HG03097 (cell line): ENCODE measurements at regions not wholly inside any gene's neighbourhood (a gene's known extent, or its start where the extent isn't known, plus 50 kb on each side); places are given as distances from the start of the nearest gene placed in this dataset.
"Not testable (repeated sequence)": the region's sequence is repeated elsewhere in the genome, so short reads cannot be mapped to it uniquely, and the experiment has no call there.

ENCODE experiments used
- ATAC-seq: cut with Tn5 transposase; IDR thresholded peaks from one replicate; pipeline ENCODE4 v1.9.1; 2021; ENCODE audit not compliant: unreplicated experiment, low FRiP score

DNA sequence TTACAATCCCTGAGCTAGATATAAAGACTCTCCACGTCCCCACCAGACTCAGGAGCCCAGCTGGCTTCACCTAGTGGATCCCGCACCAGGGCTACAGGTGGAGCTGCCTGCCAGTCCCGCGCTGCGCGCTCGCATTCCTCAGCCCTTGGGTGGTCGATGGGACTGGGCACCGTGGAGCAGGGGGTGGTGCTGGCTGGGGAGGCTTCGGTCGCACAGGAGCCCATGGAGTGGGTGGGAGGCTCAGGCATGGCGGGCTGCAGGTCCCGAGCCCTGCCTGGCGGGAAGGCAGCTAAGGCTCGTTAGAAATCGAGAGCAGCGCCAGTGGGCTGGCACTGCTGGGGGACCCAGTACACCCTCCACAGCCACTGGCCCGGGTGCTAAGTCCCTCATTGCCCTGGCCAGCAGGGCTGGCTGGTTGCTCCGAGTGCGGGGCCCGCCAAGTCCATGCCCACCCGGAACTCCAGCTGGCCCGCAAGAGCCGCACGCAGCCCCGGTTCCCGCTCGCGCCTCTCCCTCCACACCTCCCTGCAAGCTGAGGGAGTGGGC, 423.7 kb downstream of the OLFM4 start:
- not testable (repeated sequence) for ATAC-seq

- ATAC-seq: no peak
Observed at GRCh38 chr13:53460796-53461195, 432.2 kb downstream of the OLFM4 start.

- ATAC-seq: no peak
Observed at GRCh38 chr13:53463106-53463505, 434.5 kb downstream of the OLFM4 start.

- no peak for ATAC-seq
Observed at GRCh38 chr13:53466576-53466975, 438.0 kb downstream of the OLFM4 start.

GRCh38 chr13:53473397-53473796, 444.8 kb downstream of the OLFM4 start:
- no peak for ATAC-seq

DNA sequence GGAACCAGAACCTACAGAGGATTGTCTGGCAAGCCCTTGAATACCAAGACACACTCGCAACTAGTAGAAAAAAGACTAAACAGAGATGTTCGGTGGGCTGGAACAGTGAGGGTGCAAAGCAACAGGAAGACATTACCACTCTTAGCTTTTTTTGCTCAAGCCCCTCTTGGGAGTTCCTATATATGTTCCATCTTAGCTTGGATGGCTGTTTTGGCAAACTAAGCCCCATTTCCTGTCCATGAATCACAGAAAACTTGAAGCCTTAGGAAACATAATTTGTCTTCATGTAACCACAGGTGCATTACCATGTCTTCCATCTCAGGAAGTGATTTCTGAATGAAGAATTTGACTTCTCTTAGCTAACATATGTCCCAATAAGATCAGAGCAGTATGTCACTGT, 446.3 kb downstream of the OLFM4 start:
- no peak for ATAC-seq

- no peak for ATAC-seq
Observed at GRCh38 chr13:53490752-53491151, 462.1 kb downstream of the OLFM4 start.

DNA sequence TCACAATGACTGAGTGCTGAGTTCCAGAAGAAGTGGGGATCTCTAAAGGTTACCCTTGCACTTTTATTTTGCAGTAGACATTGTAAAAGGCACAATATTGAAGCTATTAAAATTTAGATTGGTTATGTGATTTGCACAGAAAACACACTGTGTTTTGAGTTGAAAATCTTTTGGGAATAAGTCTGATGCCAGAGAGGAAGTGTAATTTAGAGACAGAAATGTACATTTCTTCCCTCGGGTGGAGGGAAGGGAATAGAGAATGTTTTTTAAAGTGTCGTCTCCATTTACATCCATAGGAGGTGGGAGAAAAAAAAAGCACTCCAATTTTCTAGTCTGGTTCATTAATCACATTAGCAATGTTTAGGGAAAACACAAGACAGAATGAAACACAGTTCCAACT, 465.8 kb downstream of the OLFM4 start:
- no peak for ATAC-seq

DNA sequence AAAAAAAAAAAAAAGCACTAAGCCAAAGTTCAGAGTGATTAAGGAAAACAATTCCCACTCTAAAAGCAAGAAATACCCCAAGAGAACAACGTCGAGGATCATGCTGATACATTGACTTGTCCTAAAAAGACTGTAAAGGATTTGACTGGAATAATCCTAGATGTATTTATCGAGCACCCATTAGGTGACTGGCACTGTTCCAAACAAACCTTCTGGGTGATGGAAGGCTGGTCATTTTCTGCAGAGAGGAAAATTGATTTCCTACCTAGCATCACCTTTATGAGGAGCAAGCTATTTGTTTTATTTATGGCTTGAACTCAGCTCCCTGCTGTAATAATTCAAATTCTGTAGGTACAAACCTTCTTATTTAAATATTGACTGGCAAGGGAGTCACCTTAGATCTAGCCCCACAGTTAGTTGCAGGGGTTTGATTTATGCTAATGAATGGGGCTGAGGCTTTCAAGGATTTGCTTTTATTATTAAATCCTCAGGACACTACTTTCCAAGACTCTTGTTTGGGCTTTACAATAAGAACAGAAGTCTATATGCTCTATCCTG, 471.0 kb downstream of the OLFM4 start:
- no peak for ATAC-seq

- no peak for ATAC-seq
Observed at GRCh38 chr13:53501387-53501786, 472.8 kb downstream of the OLFM4 start.

DNA sequence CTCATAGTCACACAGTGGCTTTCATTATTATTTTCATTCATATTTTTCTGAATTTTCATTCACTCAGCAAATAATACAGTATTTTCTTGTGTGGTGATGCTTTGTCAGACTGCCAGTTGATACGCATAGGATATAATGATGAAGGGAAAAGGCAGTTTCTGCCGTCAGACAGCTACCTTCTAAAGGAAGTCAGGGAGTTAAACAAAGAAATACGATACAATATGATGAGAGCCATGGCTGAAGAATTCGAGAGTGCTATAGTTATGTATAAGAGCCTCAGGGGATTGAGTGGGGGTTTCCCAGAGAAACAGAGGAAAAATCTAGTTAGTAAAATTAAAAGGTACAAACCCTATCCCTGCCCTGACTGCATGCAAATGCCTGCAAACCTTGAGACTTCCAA, 479.1 kb downstream of the OLFM4 start:
- ATAC-seq: no peak

DNA sequence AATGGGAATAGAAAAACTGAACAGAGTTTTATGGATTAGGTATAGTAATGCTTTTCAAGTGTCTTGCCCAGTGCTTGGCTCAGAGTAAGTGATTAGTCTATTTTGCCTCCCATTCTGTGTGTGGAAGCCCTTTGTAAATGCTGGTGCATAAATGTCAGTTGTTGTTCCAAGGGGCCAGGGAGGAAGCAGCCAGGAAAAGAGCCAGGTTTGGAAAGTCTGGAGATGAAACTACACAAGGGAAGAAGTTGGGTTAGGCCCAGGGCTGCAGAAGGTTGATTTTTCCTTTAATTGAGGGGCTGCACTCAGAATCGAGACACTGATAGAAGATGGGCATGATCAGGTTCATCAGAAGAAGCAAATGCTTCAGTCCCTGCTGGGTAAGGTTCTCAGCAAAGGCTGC, 484.0 kb downstream of the OLFM4 start:
- ATAC-seq: no peak

DNA sequence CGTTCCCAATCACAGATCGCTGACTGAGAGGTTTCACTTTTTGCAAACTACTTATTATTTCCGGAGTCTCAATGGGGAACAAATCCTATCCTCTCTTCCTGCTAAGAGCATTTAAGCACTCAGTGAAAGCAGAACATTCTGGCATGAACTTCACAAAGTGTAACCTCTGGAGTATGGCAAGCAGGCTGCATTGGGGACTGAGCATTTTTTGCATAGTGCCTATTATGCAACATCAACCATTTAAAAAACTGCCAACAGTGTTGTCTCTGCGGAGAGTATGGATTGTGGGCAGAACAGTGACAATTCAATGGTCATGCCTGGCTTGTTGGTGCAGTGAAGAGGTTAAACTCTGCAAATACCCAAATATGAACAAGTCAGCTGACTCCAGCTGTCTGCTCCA, 484.6 kb downstream of the OLFM4 start:
- no peak for ATAC-seq

- ATAC-seq: no peak
Observed at GRCh38 chr13:53520132-53520531, 491.5 kb downstream of the OLFM4 start.

DNA sequence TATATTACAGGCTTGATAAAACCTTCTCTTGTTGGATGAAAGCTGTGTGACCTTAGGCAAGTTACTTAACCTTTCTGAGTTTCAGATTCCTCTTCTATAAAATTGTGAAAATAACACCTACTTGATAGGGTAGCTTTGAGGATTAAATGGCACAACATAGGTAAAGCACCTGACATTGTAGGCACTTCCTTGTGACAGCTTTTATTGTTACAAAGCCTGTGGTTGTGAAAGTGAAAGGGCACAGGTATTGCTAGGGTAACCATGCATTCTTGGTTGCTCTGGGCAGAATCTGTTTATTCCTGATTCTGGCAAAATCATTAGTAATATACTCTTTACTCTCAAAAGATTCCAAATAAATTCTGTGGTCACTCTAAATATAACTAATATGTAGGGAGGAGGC, 493.4 kb downstream of the OLFM4 start:
- no peak for ATAC-seq

DNA sequence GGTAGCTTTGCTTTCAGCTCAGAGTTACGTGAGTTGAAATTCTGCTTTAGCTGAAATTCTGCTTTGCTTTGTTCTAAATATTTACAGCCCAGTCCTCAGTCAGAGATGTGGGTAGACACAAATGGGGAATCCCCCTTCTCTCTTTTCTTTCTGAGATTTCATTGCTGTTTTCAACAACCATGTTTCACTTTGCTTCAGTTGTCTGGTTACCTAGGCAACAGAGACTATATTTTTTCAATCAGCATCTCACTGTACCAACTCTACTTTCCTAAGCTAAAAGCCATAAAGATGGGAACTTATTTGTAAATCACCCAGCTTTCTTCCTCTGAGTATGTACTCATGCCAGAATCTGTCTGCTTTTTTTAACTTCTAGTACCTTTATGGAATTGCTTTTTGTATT, 509.0 kb downstream of the OLFM4 start:
- ATAC-seq: no peak

- no peak for ATAC-seq
Observed at GRCh38 chr13:53545340-53545941, 516.8 kb downstream of the OLFM4 start.

GRCh38 chr13:53560556-53560955, 531.9 kb downstream of the OLFM4 start:
- ATAC-seq: no peak

DNA sequence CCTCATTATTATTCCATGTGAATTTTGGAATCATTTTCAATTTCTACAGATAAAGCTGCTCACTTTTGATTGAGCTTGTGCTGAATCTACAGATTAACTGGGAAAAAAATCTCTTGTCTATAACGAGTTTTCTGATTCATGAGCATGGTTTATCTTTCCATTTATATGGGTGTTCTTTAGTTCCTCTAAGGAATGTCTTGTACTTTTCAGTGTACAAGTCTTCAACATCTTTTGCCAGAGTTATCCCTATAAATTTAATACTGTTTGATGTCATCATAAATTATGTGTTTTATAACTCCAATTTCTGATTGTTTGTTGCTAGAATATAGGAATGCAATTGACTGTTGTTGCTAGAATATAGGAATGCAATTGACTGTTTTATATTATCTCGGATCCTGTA, 533.8 kb downstream of the OLFM4 start:
- no peak for ATAC-seq

DNA sequence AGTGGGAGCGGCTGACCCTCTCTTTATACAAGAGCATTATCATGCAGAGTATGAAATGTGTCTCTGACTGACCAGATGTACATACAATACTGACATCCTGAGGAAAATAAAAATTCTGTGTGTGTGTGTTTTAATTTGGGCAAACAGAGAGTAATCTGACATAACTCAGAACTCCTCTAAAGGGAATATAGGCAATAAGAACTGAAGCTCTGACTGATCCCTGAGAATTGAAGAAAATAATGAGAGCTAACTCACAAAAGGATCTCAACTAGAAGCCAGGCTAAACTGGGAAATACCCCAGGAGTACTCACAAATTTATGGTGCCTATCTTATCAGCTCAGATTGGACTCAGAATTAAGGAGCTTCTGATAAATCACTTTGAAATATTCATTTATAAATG, 539.9 kb downstream of the OLFM4 start:
- ATAC-seq: no peak

GRCh38 chr13:53569453-53569852, 540.8 kb downstream of the OLFM4 start:
- ATAC-seq: no peak

DNA sequence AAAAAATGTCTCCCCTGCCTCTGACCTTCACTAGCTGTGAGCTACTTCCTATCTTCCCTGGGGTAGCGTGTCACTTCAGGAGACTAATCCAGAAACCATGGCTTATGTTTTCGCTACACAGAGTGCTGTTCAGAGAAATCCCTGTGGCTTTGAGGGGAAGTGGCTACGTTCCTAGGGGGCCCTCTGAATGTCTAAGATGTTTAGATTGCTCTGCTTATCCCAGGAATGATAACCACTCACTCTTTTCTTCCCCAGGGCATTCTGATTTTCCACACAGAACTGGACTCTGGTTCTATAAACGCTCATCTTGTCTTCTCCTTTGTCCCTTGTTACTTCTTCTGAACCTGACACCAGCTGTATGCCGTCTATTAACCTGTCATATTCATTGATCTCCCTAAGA, 572.5 kb downstream of the OLFM4 start:
- ATAC-seq: no peak

DNA sequence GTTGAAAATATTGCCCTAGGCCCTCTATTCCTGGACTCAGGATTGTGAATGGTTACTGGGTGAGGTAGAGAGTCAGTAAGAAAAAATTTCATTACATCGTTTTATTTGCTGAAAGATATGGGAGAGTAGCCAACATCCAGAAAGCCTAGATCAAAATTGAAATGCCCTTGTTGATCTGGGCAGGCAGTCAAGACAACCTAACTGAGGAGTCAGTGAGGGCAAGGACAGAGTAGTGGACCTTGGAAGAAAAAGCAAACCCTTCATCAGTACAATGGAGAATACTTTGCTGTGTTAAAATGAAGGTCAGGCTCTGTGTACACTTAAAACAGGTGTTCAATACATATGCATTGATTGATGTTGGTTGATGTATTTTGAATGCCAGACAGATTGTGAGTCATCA, 576.7 kb downstream of the OLFM4 start:
- no peak for ATAC-seq
